HCT116 (cell line): ENCODE measurements at regions not wholly inside any gene's neighbourhood (a gene's known extent, or its start where the extent isn't known, plus 50 kb on each side); places are given as distances from the start of the nearest gene placed in this dataset.

ENCODE experiments used
- ATAC-seq: fragments of 200-7000 bp; cut with Tn5 transposase; 2 replicates; pipeline ENCODE4 v1.9.1; 2020; ENCODE audit warnings: mild to moderate bottlenecking, moderate library complexity
- BruUV-seq: library from RNA; stranded (reverse); fragments of 400-500 nt; replicated peaks from 2 replicates; lab custom pipeline; 2021; lab: Mats Ljungman, UMichigan
- CTCF ChIA-PET: fragments of 300-600 bp; sonication (Branson Sonifier 250); formaldehyde crosslinking; loops from one replicate; lab custom pipeline; 2021; ENCODE audit warnings: antibody characterized with exemption; lab: Charles Lee
- POLR2A ChIA-PET: fragments of 300-600, 350-600 bp; sonication (Branson Sonifier 250); formaldehyde crosslinking; loops from one replicate; lab custom pipeline; 2021; ENCODE audit warnings: antibody characterized with exemption; lab: Charles Lee
- RAD21 ChIA-PET, 2 experiments: fragments of 300-600 bp; sonication (Branson Sonifier 250); formaldehyde crosslinking; loops; one replicate each; lab custom pipeline; 2023; ENCODE audit warnings: low total read pairs in 2 of 2; ENCODE audit not compliant: uncharacterized antibody in 2 of 2, unreplicated experiment in 2 of 2, low non-redundant PET in 1 of 2; lab: Charles Lee
- DNase-seq: peaks from one replicate; pipeline ENCODE4 v3.0.0-alpha.2; 2010; ENCODE audit warnings: low read depth, low spot score
- H2AFZ ChIP-seq: fragments of 200-600 bp; shearing (Covaris generic), sonication (generic); 2 replicates; pipeline ENCODE4 v1.6.1; 2017; ENCODE audit warnings: low read depth, mixed run types, mixed read lengths, antibody characterized with exemption, low read length; ENCODE audit not compliant: poor library complexity, severe bottlenecking
- H3K27ac ChIP-seq: 2 replicates; pipeline ENCODE4 v1.5.1; 2012; ENCODE audit warnings: low read depth, low read length
- H3K27me3 ChIP-seq: fragments of 200-600 bp; sonication (generic); 2 replicates; pipeline ENCODE4 v1.6.1; 2016; ENCODE audit warnings: mixed run types, low read length, mixed read lengths; ENCODE audit not compliant: insufficient read depth
- H3K36me3 ChIP-seq, 2 experiments: fragments of 200-500 bp in 1 of 2; fragments of 200-600 bp in 1 of 2; sonication (Bioruptor generic) in 1 of 2; sonication (generic) in 1 of 2; 2 replicates each; pipeline versions ENCODE4 v1.5.1 to v1.6.1; 2014 to 2016; ENCODE audit warnings: low read length in 2 of 2, inconsistent platforms in 1 of 2, mixed read lengths in 1 of 2, mixed run types in 1 of 2; ENCODE audit not compliant: insufficient read depth in 2 of 2, control insufficient read depth in 1 of 2
- H3K4me1 ChIP-seq, 2 experiments: fragments of 200-600 bp in 1 of 2; sonication (generic) in 1 of 2; 2 replicates each; pipeline versions ENCODE4 v1.5.1 to v1.6.1; 2012 to 2017; ENCODE audit warnings: low read length in 2 of 2, inconsistent platforms in 1 of 2, mild to moderate bottlenecking in 1 of 2, mixed read lengths in 1 of 2, mixed run types in 1 of 2, moderate library complexity in 1 of 2; ENCODE audit not compliant: insufficient read depth in 2 of 2, control insufficient read depth in 1 of 2
- H3K4me2 ChIP-seq: fragments of 200-600 bp; sonication (generic); 2 replicates; pipeline ENCODE4 v1.6.1; 2017; ENCODE audit warnings: mixed run types, low read length, mixed read lengths
- H3K4me3 ChIP-seq, 2 experiments: fragments of 200-600 bp in 1 of 2; sonication (generic) in 1 of 2; replicated peaks in 1 of 2; 2 replicates each; pipeline ENCODE4 v1.5.1; 2011 to 2016; ENCODE audit warnings: low read length in 2 of 2, control low read depth in 1 of 2, low read depth in 1 of 2, mild to moderate bottlenecking in 1 of 2, mixed read lengths in 1 of 2, mixed run types in 1 of 2
- H3K79me2 ChIP-seq: fragments of 200-600 bp; sonication (generic); 2 replicates; pipeline ENCODE4 v1.6.1; 2017; ENCODE audit warnings: mild to moderate bottlenecking, mixed run types, low read length, moderate library complexity, mixed read lengths; ENCODE audit not compliant: insufficient read depth
- H3K9ac ChIP-seq: fragments of 200-600 bp; sonication (generic); 2 replicates; pipeline ENCODE4 v1.6.1; 2016; ENCODE audit warnings: low read length, mixed read lengths
- H3K9me2 ChIP-seq: fragments of 200-600 bp; sonication (generic), shearing (Covaris generic); 2 replicates; pipeline ENCODE4 v1.6.1; 2017; ENCODE audit warnings: mixed run types, mild to moderate bottlenecking, moderate library complexity; ENCODE audit not compliant: insufficient read depth
- H3K9me3 ChIP-seq, 2 experiments: fragments of 200-500 bp in 1 of 2; fragments of 200-600 bp in 1 of 2; sonication (Bioruptor generic) in 1 of 2; sonication (generic) in 1 of 2; 2 replicates each; pipeline ENCODE4 v1.6.1; 2014 to 2017; ENCODE audit warnings: low read length in 2 of 2, mixed read lengths in 2 of 2, inconsistent platforms in 1 of 2, low read depth in 1 of 2, mild to moderate bottlenecking in 1 of 2, mixed run types in 1 of 2, moderate library complexity in 1 of 2; ENCODE audit not compliant: control insufficient read depth in 1 of 2, insufficient read depth in 1 of 2
- H4K20me1 ChIP-seq: fragments of 200-600 bp; sonication (generic), shearing (Covaris generic); 2 replicates; pipeline ENCODE4 v1.6.1; 2017; ENCODE audit warnings: mixed run types, mild to moderate bottlenecking, moderate library complexity; ENCODE audit not compliant: insufficient read depth
- CBX3 ChIP-seq: IDR thresholded peaks from 2 replicates; pipeline ENCODE4 v1.6.1; 2012; ENCODE audit warnings: low read depth
- EGR1 ChIP-seq: IDR thresholded peaks from 2 replicates; pipeline ENCODE4 v1.6.1; 2012; ENCODE audit warnings: low read depth
- ELF1 ChIP-seq: IDR thresholded peaks from 2 replicates; pipeline ENCODE4 v1.6.1; 2012; ENCODE audit warnings: low read depth, borderline replicate concordance
- EZH2 ChIP-seq: fragments of 200-600 bp; sonication (generic); IDR thresholded peaks from 2 replicates; pipeline ENCODE4 v1.6.1; 2017; ENCODE audit warnings: antibody characterized with exemption, mixed run types
- FOSL1 ChIP-seq: IDR thresholded peaks from 2 replicates; pipeline ENCODE4 v1.6.1; 2012; ENCODE audit warnings: low read depth
- POLR2A ChIP-seq: IDR thresholded peaks from 2 replicates; pipeline ENCODE4 v1.7.0; 2011; ENCODE audit warnings: borderline replicate concordance; ENCODE audit not compliant: insufficient read depth, insufficient read length; ENCODE audit errors: extremely low read depth
- POLR2AphosphoS5 ChIP-seq: IDR thresholded peaks from 2 replicates; pipeline ENCODE4 v1.6.1; 2011; ENCODE audit warnings: mild to moderate bottlenecking, low read depth, low read length, moderate library complexity
- RAD21 ChIP-seq: IDR thresholded peaks from 2 replicates; pipeline ENCODE4 v1.6.1; 2012; ENCODE audit warnings: low read depth, mild to moderate bottlenecking
- SIN3A ChIP-seq: IDR thresholded peaks from 2 replicates; pipeline ENCODE4 v1.6.1; 2012; ENCODE audit warnings: low read depth
- SP1 ChIP-seq: IDR thresholded peaks from 2 replicates; pipeline ENCODE4 v1.6.1; 2012; ENCODE audit warnings: low read depth
- TCF7L2 ChIP-seq: IDR thresholded peaks from 2 replicates; pipeline ENCODE4 v1.7.0; 2011; ENCODE audit warnings: borderline replicate concordance, inconsistent platforms; ENCODE audit not compliant: insufficient read depth, insufficient read length; ENCODE audit errors: extremely low read depth
- YY1 ChIP-seq: IDR thresholded peaks from 2 replicates; pipeline ENCODE4 v1.6.1; 2011; ENCODE audit warnings: low read length, low read depth, moderate library complexity, mild to moderate bottlenecking; ENCODE audit not compliant: insufficient replicate concordance; ENCODE audit errors: extremely low read depth
- ZFX ChIP-seq: fragments of 450-650 bp; IDR thresholded peaks from 2 replicates; pipeline ENCODE4 v1.6.1; 2017
- intact Hi-C: fragments of 100-400 bp; cut with micrococcal nuclease; formaldehyde crosslinking; loops from 2 replicates; pipeline ENCODE4 v1.10.0; 2022
- TF ChIP-seq, protein P1 (sequence below): IDR thresholded peaks from 2 replicates; pipeline ENCODE4 v1.6.1; 2012
- TF ChIP-seq, protein P2 (sequence below), 3 experiments: fragments of 200-600 bp in 1 of 3; sonication (generic) in 1 of 3; IDR thresholded peaks in 2 of 3; conservative IDR thresholded peaks in 1 of 3; 2 replicates each; pipeline ENCODE4 v1.5.1; 2012 to 2017; ENCODE audit warnings: low read depth in 2 of 3, low read length in 2 of 3, antibody characterized with exemption in 1 of 3, borderline replicate concordance in 1 of 3, control low read depth in 1 of 3, mild to moderate bottlenecking in 1 of 3, mixed read lengths in 1 of 3, mixed run types in 1 of 3, moderate library complexity in 1 of 3; ENCODE audit not compliant: insufficient read depth in 1 of 3
- TF ChIP-seq, protein P3 (sequence below): IDR thresholded peaks from 2 replicates; pipeline ENCODE4 v1.6.1; 2012
- TF ChIP-seq, protein P4 (sequence below): IDR thresholded peaks from 2 replicates; pipeline ENCODE4 v1.6.1; 2012; ENCODE audit warnings: low read depth

DNA sequence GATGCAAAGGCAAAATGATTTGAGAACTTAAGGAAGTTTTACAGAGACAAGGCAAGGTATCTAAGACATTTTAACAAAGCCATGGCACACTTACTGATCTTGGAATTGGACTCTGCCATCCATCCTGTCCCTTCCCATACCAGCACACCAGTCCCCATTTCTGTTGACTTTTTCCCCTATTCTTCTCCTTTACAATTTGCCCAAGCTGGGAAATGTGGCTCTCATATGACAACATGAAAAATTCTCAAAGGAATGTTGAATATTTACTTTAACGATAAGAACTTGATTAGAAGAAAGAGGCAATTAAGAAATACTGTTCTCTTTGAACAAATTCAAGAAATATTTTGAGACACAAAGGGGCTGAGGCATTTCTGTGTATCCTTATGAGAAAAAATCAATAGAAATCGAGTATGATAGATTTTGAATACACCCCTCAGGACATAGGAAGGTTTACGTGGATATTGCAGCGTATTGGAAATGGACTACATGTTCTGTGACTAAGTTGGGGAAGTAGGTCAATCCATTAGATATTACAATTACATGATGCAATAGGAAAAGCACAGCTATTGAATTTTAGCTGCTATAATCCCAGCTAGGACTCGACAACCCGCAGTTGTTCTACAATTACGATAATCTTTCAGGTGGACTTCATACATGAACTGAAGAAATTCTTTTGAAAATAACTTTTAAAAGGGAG lies 201.6 kb downstream of the TRIB2 start:
- DNase-seq (no peak), ATAC-seq (no peak)
- Histone ChIP-seq H3K9me2 (no peaks in the 10 kb centered on the region), H2AFZ (no peak overlapping the region), H4K20me1 (no peaks in the 10 kb centered on the region), H3K9ac (no peak overlapping the region), H3K4me3 (no peak overlapping the region), H3K9me3 (no peaks in the 10 kb centered on the region), H3K36me3 (no peaks in the 10 kb centered on the region), H3K27me3 (no peaks in the 10 kb centered on the region), H3K4me2 (no peak overlapping the region), H3K27ac (no peak overlapping the region), H3K79me2 (no peaks in the 10 kb centered on the region), H3K4me1 (peaks cover 0 to 5% of the 10 kb centered on the region in 2 experiments; a peak in 1 of 4 replicates)
- ChIA-PET CTCF (no interaction called here), RAD21 (no interaction called here), POLR2A (no interaction called here)
- intact Hi-C loops: no loop called here
- no peak for TF ChIP-seq EZH2
- TF ChIP-seq TCF7L2: no peak
- TF ChIP-seq, protein P1, sequence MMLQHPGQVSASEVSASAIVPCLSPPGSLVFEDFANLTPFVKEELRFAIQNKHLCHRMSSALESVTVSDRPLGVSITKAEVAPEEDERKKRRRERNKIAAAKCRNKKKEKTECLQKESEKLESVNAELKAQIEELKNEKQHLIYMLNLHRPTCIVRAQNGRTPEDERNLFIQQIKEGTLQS: no peak
- no peak for TF ChIP-seq ELF1
- no peak for TF ChIP-seq FOSL1
- TF ChIP-seq ZFX: no peak
- TF ChIP-seq POLR2A: no peak
- no peak for TF ChIP-seq SP1
- TF ChIP-seq, protein P2, sequence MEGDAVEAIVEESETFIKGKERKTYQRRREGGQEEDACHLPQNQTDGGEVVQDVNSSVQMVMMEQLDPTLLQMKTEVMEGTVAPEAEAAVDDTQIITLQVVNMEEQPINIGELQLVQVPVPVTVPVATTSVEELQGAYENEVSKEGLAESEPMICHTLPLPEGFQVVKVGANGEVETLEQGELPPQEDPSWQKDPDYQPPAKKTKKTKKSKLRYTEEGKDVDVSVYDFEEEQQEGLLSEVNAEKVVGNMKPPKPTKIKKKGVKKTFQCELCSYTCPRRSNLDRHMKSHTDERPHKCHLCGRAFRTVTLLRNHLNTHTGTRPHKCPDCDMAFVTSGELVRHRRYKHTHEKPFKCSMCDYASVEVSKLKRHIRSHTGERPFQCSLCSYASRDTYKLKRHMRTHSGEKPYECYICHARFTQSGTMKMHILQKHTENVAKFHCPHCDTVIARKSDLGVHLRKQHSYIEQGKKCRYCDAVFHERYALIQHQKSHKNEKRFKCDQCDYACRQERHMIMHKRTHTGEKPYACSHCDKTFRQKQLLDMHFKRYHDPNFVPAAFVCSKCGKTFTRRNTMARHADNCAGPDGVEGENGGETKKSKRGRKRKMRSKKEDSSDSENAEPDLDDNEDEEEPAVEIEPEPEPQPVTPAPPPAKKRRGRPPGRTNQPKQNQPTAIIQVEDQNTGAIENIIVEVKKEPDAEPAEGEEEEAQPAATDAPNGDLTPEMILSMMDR (IDR thresholded peaks at IDR 0.05 in 2 of 3, conservative IDR thresholded peaks at IDR 0.05 in 1 of 3; ENCODE audit: borderline replicate concordance in 1 of 3, insufficient read depth in 1 of 3, low read depth in 2 of 3, low read length in 2 of 3): no peak
- no peak for TF ChIP-seq POLR2AphosphoS5
- TF ChIP-seq SIN3A: no peak
- no peak for TF ChIP-seq RAD21
- no peak for TF ChIP-seq YY1
- TF ChIP-seq EGR1: no peak
- TF ChIP-seq, protein P3, sequence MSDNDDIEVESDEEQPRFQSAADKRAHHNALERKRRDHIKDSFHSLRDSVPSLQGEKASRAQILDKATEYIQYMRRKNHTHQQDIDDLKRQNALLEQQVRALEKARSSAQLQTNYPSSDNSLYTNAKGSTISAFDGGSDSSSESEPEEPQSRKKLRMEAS: no peak
- no peak for TF ChIP-seq CBX3
- TF ChIP-seq, protein P4, sequence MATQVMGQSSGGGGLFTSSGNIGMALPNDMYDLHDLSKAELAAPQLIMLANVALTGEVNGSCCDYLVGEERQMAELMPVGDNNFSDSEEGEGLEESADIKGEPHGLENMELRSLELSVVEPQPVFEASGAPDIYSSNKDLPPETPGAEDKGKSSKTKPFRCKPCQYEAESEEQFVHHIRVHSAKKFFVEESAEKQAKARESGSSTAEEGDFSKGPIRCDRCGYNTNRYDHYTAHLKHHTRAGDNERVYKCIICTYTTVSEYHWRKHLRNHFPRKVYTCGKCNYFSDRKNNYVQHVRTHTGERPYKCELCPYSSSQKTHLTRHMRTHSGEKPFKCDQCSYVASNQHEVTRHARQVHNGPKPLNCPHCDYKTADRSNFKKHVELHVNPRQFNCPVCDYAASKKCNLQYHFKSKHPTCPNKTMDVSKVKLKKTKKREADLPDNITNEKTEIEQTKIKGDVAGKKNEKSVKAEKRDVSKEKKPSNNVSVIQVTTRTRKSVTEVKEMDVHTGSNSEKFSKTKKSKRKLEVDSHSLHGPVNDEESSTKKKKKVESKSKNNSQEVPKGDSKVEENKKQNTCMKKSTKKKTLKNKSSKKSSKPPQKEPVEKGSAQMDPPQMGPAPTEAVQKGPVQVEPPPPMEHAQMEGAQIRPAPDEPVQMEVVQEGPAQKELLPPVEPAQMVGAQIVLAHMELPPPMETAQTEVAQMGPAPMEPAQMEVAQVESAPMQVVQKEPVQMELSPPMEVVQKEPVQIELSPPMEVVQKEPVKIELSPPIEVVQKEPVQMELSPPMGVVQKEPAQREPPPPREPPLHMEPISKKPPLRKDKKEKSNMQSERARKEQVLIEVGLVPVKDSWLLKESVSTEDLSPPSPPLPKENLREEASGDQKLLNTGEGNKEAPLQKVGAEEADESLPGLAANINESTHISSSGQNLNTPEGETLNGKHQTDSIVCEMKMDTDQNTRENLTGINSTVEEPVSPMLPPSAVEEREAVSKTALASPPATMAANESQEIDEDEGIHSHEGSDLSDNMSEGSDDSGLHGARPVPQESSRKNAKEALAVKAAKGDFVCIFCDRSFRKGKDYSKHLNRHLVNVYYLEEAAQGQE: no peak
- BruUV-seq: no TSS peak
